Spleen (tissue), 11 donors: ENCODE measurements at regions not wholly inside any gene's neighbourhood (a gene's known extent, or its start where the extent isn't known, plus 50 kb on each side); places are given as distances from the start of the nearest gene placed in this dataset.

Experiments used
- DNase-seq: peaks from one replicate; pipeline ENCODE4 v3.0.0-alpha.2; 2020
- H3K27ac ChIP-seq, 8 donors: fragments of 200-600 bp; sonication (generic) in 7 of 8; 1 replicate in 4 of 8; 2 replicates in 4 of 8; pipeline versions ENCODE4 v1.5.0 to v1.8.0; 2016 to 2021; ENCODE audit warnings: inconsistent platforms in 4 of 8, mild to moderate bottlenecking in 4 of 8, moderate library complexity in 1 of 8
- H3K27me3 ChIP-seq, 7 donors: fragments of 200-600 bp; sonication (generic) in 6 of 7; replicated peaks in 1 of 7; 1 replicate in 4 of 7; 2 replicates in 3 of 7; pipeline versions ENCODE4 v1.5.0 to v1.8.0; 2016 to 2021; ENCODE audit warnings: inconsistent platforms in 3 of 7, mild to moderate bottlenecking in 1 of 7
- H3K36me3 ChIP-seq, 6 donors: fragments of 200-600 bp; sonication (generic) in 5 of 6; 1 replicate in 4 of 6; 2 replicates in 2 of 6; pipeline versions ENCODE4 v1.5.0 to v1.8.0; 2016 to 2021; ENCODE audit warnings: inconsistent platforms in 2 of 6
- H3K4me1 ChIP-seq, 6 donors: fragments of 200-600 bp; sonication (generic) in 5 of 6; 1 replicate in 3 of 6; 2 replicates in 3 of 6; pipeline versions ENCODE4 v1.5.0 to v1.8.0; 2016 to 2021; ENCODE audit warnings: inconsistent platforms in 3 of 6
- H3K4me3 ChIP-seq, 8 donors: fragments of 200-600 bp; sonication (generic) in 7 of 8; 1 replicate in 4 of 8; 2 replicates in 4 of 8; pipeline versions ENCODE4 v1.5.0 to v1.8.0; 2016 to 2021; ENCODE audit warnings: inconsistent platforms in 4 of 8, mild to moderate bottlenecking in 4 of 8, moderate library complexity in 2 of 8
- H3K9me3 ChIP-seq, 8 donors: fragments of 200-600 bp; sonication (generic) in 7 of 8; 1 replicate in 4 of 8; 2 replicates in 4 of 8; pipeline versions ENCODE4 v1.5.0 to v1.8.0; 2016 to 2021; ENCODE audit warnings: inconsistent platforms in 4 of 8
- POLR2A ChIP-seq, 3 donors: fragments of 450-650 bp; IDR thresholded peaks; one replicate each; pipeline ENCODE4 v1.5.1; 2017; ENCODE audit warnings: antibody characterized with exemption in 3 of 3, mild to moderate bottlenecking in 1 of 3
- POLR2AphosphoS5 ChIP-seq, 3 donors: sonication (generic); formaldehyde crosslinking; IDR thresholded peaks; one replicate each; pipeline ENCODE4 v1.5.1; 2017; ENCODE audit warnings: antibody characterized with exemption in 3 of 3
- WGBS, 5 donors: extraction: QIAGEN DNeasy Blood & Tissue Kit in 3 of 5; methylation state at CpG; one replicate each; pipeline versions ENCODE4 v1.1.5 to v1.1.7; 2013 to 2018; 5-methylcytosine and 5-hydroxymethylcytosine counted together
- intact Hi-C: fragments of 100-400 bp; cut with DNase I; formaldehyde crosslinking; loops from one replicate; pipeline ENCODE4 v1.15.0; 2023; ENCODE audit warnings: low total_unique reads
- TF ChIP-seq, protein P1 (sequence below), 11 experiments: fragments of 200-600 bp in 7 of 11; fragments of 450-650 bp in 4 of 11; sonication (generic) in 4 of 11; IDR thresholded peaks in 8 of 11; conservative IDR thresholded peaks in 3 of 11; 1 replicate in 7 of 11; 2 replicates in 4 of 11; pipeline versions ENCODE4 v1.4.0 to v1.8.0; 2016 to 2021; ENCODE audit warnings: antibody characterized with exemption in 11 of 11, inconsistent platforms in 4 of 11, mild to moderate bottlenecking in 1 of 11
- donor health status: healthy with polysubstance abuse.
- donor health status: DM: no; HTN: no; CAD: no; lungs with moderate emphysema.
- donor health status: DM: no; HTN: no; CAD: no.
- donor health status: Bipolar disorder and iron deficiency.
- donor health status: healthy.
- donor health status: DM: no; HTN: no; CAD: no.
- donor health status: DM: yes; HTN: yes; CAD: no.

DNA sequence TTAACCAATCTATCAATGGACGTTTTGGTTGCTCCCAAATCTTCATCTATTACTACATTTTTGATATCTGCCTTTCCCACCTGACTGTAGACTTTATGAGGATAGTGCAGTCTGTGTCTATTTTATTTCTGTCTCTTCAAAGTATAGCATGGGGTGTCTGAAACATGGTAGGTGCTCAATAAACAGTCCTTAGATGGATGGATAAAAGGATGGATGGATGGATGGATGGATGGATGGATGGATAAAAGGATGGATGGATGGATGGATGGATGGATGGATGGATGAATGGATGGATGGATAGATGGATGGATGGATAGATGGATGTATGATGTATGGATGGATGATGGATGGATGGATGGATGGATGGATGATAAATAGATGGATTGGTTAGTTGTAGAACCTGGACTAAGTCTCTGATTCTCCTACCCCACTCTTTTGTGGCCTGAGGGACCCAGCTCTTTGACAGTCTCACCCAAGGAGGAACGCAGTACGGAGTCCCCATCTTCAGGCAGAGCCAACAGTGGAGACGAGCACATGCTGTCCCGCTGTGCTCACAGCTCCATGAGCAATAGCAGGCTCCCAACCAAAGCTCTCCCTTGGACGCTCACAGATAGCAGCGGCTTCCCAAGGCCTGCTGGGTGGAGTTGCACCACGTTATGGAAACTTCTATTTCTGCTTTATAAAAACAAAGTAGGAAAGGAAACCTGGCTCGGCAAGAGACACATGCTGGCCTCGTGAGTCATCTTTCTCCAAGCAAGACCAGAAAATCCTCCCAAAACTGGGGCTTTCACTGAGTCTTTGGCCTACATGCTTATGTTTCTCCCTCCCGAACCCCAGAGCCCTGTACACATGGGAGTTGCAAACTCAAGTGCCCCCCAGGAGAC lies 448.0 kb downstream of the MIAT start:
- H3K9me3 ChIP-seq = peaks cover 0 to 18% (median 8%) of the 10 kb centered on the region in 8 donors
- no peak overlapping the region for H3K27ac ChIP-seq
- intact Hi-C loops = no loop called here
- no peaks in the 10 kb centered on the region for H3K4me1 ChIP-seq
- H3K36me3 ChIP-seq = no peaks in the 10 kb centered on the region
- peaks cover 0 to 28% (median 7%) of the 10 kb centered on the region in 7 donors for H3K27me3 ChIP-seq
- WGBS, 5 donors = 68 to 84% (median 79%) methylated on average over 11 of the region's 11 CpGs
- TF ChIP-seq POLR2A (IDR thresholded peaks at IDR 0.05) (no peak), POLR2AphosphoS5 (IDR thresholded peaks at IDR 0.05) (no peak)
- TF ChIP-seq, protein P1, sequence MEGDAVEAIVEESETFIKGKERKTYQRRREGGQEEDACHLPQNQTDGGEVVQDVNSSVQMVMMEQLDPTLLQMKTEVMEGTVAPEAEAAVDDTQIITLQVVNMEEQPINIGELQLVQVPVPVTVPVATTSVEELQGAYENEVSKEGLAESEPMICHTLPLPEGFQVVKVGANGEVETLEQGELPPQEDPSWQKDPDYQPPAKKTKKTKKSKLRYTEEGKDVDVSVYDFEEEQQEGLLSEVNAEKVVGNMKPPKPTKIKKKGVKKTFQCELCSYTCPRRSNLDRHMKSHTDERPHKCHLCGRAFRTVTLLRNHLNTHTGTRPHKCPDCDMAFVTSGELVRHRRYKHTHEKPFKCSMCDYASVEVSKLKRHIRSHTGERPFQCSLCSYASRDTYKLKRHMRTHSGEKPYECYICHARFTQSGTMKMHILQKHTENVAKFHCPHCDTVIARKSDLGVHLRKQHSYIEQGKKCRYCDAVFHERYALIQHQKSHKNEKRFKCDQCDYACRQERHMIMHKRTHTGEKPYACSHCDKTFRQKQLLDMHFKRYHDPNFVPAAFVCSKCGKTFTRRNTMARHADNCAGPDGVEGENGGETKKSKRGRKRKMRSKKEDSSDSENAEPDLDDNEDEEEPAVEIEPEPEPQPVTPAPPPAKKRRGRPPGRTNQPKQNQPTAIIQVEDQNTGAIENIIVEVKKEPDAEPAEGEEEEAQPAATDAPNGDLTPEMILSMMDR (IDR thresholded peaks at IDR 0.05 in 8 of 11, conservative IDR thresholded peaks at IDR 0.05 in 3 of 11) = no peak
- no peak for DNase-seq
- H3K4me3 ChIP-seq = no peak overlapping the region

DNA sequence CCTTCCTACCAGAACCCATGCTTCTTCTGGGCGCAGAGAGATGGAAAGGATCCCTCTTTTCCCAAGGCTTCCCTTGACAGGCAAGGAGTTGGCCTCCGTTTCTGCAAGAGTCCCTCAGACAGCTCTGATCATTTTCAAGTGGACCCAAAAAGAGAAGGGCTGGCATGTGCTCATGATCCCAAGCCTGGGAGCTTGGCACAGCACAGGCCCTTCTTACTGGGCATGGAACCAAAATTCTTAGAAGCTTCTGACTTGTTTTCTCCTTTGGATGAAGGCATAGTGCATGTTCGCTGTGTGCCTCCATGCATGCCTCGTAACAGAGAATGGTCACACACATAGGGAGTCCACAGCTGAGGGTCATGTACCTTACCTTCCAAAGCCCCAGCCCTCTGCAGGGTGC lies 449.6 kb downstream of the MIAT start:
- Histone ChIP-seq H3K36me3 (no peaks in the 10 kb centered on the region), H3K4me1 (no peaks in the 10 kb centered on the region), H3K27me3 (peaks cover 0 to 17% (median 0%) of the 10 kb centered on the region in 7 donors), H3K9me3 (peaks cover 0 to 22% (median 8%) of the 10 kb centered on the region in 8 donors), H3K27ac (no peak overlapping the region), H3K4me3 (no peak overlapping the region)
- no peak for TF ChIP-seq POLR2AphosphoS5 (IDR thresholded peaks at IDR 0.05)
- intact Hi-C loops = no loop called here
- DNase-seq = no peak
- 83 to 94% (median 84%) methylated on average over 4 of the region's 4 CpGs for WGBS, 5 donors

DNA sequence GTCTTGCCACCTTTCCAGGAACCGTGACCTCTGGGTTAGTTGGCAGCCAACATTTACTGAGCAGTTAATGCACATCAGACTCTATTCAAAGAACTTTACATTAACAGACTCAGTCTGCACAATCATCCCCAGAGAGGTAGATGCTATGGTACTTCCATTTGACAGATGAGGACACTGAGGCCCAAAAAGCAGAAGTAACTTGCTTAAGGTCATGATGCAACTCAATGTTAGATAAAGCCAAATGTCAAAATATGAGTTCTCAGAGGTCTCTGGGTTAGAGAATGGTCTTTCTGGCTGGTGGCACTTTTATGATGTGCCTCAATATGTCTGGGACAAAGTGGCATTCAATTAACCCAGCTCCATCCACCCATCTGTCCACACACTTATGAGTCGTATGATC lies 450.0 kb downstream of the MIAT start:
- intact Hi-C loops = no loop called here
- Histone ChIP-seq H3K27ac (no peak overlapping the region), H3K27me3 (peaks cover 0 to 14% (median 0%) of the 10 kb centered on the region in 7 donors), H3K4me1 (no peaks in the 10 kb centered on the region), H3K9me3 (peaks cover 0 to 22% (median 8%) of the 10 kb centered on the region in 8 donors), H3K36me3 (no peaks in the 10 kb centered on the region), H3K4me3 (no peak overlapping the region)
- no peak for DNase-seq
- WGBS, 5 donors = 44 to 96% (median 72%) methylated on average over 2 of the region's 2 CpGs
- no peak for TF ChIP-seq POLR2AphosphoS5 (IDR thresholded peaks at IDR 0.05)
- TF ChIP-seq, protein P1 (IDR thresholded peaks at IDR 0.05 in 8 of 11, conservative IDR thresholded peaks at IDR 0.05 in 3 of 11) = no peak
- TF ChIP-seq POLR2A (IDR thresholded peaks at IDR 0.05) = no peak

DNA sequence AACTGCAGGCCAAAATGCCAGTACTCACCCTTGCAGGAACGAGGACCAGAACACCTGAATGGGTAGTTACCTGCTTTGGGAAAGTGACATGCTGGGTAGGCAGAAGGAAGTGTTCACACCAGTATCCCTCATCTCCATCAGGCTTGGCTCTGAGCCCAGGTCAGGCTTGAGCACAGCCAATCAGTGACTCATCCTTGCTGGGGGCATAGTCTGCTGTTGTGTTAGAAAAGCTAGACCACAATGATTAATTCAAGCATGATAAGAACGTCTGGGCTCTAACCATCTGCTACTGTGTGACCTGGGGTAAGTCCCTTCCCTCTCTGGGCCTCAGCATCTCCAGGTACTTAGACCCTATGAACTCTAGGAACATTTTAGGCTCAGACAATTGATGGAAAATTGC lies 450.4 kb downstream of the MIAT start:
- DNase-seq = no peak
- H3K27me3 ChIP-seq = peaks cover 0 to 13% (median 0%) of the 10 kb centered on the region in 7 donors
- 30 to 56% (median 37%) methylated on average over 2 of the region's 2 CpGs for WGBS, 5 donors
- H3K9me3 ChIP-seq = peaks cover 0 to 22% (median 8%) of the 10 kb centered on the region in 8 donors
- TF ChIP-seq POLR2A (IDR thresholded peaks at IDR 0.05) = no peak
- TF ChIP-seq POLR2AphosphoS5 (IDR thresholded peaks at IDR 0.05) = no peak
- TF ChIP-seq, protein P1 (IDR thresholded peaks at IDR 0.05 in 8 of 11, conservative IDR thresholded peaks at IDR 0.05 in 3 of 11) = no peak
- H3K36me3 ChIP-seq = no peaks in the 10 kb centered on the region
- H3K27ac ChIP-seq = no peak overlapping the region
- intact Hi-C loops = no loop called here
- no peaks in the 10 kb centered on the region for H3K4me1 ChIP-seq
- H3K4me3 ChIP-seq = no peak overlapping the region
